SK-N-MC (cell line): ENCODE measurements at regions not wholly inside any gene's neighbourhood (a gene's known extent, or its start where the extent isn't known, plus 50 kb on each side); places are given as distances from the start of the nearest gene placed in this dataset.

Source experiments
- EZH2 ChIP-seq: fragments of 200-600 bp; sonication (generic); IDR thresholded peaks from one replicate; pipeline ENCODE4 v1.6.1; 2017; ENCODE audit warnings: antibody characterized with exemption
- FOXP2 ChIP-seq: optimal IDR thresholded peaks from 2 replicates; pipeline ENCODE3; 2011; ENCODE audit warnings: mild to moderate bottlenecking, moderate library complexity; ENCODE audit not compliant: insufficient read depth; ENCODE audit errors: extremely low read length, control extremely low read depth
- POLR2AphosphoS5 ChIP-seq: IDR thresholded peaks from 2 replicates; pipeline ENCODE4 v1.6.1; 2012; ENCODE audit warnings: mild to moderate bottlenecking, low read depth, low read length, borderline replicate concordance

GRCh38 chr22:23500508-23501260, 79.4 kb downstream of the IGLL1 start:
- TF ChIP-seq POLR2AphosphoS5: no peak
- no peak for TF ChIP-seq EZH2
- no peak for TF ChIP-seq FOXP2
